NCI-H2029 (cell line): ENCODE measurements at regions not wholly inside any gene's neighbourhood (a gene's known extent, or its start where the extent isn't known, plus 50 kb on each side); places are given as distances from the start of the nearest gene placed in this dataset.

Experiments used
- DNase-seq: peaks from one replicate; lab custom pipeline; 2025; lab: John Stamatoyannopoulos, UW

DNA sequence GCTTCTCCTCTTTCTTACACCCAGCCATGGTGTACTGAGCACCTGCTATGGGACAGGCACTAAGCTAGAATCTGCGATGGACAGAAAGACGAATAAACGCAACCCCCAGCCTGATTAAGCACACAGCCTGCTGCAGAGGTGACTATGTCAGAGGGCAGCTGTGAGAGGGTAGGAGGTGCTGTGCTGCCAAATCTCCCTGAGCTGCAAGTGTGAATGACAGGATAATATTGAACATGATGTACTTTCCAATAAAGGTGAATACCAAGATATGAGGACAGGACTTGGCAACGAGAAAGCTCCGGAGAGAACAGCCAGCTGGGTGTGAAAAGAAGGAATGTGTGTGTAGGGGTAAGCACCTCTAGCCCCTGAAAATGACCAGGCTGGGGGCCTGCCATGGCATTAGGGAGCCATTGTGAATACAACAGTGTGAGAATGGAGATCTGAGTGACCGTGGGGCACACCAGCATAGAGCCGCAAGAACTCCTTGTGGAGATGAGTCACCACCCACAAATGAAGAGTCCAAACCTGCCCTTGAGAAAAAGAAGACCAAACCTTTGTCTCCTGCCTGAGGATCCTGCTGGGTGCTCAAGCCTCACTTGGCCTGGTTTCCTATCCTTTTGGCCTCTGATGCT is 83.0 kb upstream of the ATF3 start:
- no peak for DNase-seq

DNA sequence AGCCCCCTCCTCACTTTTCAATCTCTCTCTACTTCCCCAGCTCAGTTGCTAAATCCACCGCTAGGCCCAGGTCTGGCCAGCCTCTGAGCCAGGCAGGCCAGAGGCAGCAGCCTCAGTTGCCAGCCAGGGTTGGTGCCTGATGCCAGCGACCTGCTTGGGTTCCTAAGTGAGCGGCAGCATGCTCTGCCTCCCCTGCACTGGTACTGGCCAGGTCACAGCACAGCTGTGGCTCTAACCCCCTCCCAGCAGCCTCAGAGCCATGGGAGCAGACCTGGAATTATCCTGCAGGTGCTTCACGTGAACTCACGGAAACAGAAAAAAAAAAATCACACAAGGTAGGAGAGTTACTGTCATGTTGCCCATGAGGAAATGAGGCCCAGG is 82.5 kb upstream of the ATF3 start:
- DNase-seq: no peak

DNA sequence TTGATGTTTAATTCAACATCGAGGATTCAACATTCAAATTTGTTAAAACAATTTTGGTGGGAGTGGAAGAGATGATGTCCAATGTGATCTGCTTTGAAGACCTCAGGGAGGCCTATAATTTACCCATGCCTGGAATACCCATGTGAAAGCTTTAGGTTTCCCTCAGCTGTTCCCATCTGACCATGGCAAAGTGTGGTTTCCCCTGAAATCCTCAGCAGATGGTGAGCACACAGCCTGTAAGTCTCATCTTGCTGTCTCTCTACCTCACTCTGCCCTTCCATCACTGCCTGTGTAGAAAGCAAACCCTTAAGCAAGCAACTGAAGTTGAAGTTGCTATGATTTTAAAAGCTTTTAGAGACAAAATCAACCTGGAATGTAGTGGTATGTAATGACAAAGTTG is 80.1 kb upstream of the ATF3 start:
- no peak for DNase-seq

DNA sequence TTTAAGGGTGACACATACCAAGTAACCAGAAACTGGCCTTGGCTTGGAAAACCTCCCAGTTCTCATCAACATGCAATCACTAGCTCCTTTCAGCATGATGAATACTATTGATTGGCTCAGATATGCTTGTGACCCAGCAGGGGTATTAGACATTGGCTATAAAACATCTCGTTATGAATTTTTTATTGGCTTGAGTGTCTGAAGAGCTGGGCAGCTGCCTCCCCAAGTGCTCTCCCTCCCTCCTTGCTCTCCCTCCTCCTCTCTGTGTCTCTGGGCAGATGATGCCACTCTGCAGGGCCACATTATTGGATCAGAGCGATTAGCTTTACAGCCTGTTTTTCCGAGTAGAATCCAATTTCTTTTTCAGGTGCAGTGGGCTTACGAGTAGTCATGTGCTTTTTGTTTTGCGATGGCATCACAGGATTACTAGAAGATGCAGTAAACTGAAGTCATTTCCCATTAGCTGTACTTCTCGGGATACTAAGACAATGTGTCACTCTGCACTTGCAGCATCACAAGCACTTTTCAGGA is 79.3 kb upstream of the ATF3 start:
- DNase-seq: no peak

DNA sequence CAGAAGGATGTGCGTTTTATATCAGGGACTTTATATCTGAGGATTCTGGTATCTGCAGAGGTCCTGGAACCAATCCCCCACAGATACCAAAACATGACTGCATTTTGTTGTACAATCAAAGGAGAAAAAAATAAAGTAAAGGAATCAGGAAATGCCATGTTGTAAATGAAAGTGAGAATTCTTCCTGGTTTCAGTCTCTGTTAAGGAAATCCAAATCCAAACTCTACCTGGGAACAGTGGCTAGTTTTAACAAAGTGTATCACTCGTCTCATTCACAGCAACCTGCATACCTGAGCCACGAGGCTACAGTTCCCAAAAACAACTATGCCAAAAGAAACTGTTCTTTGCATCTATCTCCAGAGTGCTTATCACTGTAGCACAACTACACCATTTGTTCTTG is 77.3 kb upstream of the ATF3 start:
- no peak for DNase-seq

DNA sequence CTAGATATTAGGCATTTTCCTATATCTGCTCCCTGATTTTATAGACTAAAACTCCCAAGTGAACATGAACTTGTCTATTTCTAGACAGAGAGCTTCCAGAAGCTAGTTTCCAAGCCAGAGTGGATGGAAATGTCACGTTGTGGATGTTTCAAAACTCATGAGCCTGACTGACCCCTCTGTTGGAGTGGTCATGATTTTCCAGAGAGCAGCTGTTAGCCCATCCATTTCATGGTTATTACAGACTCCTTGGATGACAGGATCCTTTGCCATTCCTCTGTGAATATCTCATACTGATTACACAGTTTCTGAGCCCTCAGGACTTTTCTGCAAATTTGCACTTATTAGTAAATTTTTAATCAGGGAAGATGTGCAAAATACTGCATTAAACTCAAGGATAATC is 76.8 kb upstream of the ATF3 start:
- DNase-seq: no peak

DNA sequence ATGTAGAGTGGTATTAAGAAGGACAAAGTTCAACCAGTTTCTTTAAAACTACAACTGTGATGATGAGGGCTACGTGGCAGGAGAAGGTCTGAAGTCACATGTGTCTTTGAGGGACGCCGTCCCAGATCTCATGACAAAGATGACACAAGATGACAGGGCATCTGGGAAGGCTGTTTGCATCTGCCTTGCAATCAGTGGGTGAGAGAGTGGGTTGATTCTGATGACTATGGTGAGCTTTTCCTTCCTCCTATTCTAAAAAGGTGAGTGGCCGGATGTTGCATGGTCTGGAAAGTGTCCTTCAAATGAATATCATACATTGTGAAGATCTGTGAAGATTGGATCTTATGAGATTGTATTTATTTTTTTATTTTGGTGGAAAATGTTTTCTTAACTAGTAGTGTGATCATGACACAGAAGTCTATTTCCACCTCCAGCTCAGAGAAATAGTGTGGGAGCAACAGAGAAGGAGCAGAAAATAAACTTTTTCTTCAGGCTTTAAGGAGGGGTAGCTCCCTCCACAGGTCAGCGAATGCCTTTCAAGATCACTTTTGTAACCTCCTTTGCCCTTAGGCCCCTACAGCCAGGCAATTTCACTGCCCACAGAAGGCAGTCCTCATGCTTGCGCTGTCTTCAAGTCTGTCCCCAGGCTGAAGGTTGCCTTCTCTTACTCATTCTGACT is 76.0 kb upstream of the ATF3 start:
- no peak for DNase-seq

DNA sequence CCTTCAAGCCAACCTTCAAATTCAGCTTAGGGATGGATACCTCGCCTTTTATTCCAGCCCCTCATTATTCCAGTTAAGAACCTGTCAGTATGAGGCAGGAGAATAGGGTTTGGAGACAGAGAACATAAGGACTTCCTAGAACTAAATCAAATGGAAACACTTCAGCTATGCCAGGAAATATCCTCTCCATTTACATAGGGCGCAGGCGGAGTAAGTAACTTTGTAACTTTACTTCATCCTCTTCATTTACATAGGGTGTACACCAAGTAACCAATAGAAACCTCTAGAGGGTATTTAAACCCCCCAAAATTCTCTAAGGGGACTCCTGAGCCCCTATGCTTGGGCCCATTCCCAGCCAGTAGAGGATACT is 75.4 kb upstream of the ATF3 start:
- no peak for DNase-seq

DNA sequence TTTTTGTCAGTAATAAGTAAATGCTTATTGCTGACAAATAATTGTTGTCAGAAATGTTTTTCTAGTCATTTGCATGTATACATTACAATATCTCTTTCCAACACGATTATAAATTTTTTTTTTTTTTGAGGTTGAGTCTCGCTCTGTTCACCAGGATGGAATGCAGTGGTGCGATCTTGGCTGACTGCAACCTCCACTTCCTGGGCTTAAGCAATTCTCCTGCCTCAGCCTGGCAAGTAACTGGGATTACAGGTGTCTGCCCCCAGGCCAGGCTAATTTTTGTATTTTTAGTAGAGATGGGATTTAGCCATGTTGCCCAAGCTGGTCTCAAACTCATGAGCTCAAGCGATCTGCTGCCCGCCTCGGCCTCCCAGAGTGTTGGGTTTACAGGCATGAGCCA is 72.0 kb upstream of the ATF3 start:
- no peak for DNase-seq

DNA sequence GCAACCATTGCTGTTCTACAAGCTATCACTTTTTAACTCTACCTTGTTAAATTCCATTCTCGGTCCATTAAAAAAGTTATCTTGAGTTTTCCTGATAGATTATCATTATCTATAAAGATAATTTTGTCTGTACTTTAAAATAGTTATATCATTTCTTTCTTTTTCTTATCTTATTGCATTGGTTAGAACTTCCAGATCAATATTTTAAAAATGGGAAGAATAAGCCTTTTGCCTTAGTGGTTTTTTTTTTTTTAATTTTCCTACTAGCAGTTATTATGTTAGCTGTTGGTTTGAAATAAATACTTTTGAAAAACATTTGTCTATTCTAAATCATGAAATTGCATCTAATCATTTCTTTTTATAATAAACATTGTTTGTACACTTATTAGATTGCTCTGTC is 71.0 kb upstream of the ATF3 start:
- DNase-seq: no peak

DNA sequence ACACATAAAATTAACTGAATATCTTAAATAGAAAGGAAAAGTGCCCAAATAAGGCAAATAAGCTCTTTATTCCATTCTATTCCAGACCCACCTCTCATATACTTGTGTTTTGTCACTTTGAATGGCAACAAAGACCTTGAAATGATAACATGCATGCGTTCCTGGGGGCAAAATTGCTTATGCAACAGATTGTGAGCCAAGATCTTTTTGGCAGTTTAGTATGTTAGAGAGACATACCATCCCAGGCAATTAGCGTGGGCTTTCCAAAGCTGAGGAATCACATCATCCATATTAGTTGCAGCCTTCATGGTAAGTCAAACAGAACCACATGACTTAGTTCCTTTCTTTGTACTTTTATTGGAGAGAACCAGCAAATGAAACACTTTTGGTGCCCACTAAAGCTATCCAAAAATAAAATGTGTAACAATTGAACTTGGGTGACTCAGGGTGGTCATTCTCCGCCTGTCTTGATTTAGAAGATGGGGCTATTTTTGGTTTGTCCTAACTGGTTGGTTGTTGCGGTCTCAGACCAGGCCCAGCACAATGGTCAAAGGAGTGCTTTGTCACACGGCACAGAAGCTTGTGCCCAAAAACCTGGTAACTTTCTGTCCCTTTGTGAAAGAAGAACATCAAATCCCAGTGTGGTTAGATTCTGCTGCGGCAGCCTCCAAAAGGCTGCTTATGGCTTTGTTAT is 68.7 kb upstream of the ATF3 start:
- DNase-seq: no peak

DNA sequence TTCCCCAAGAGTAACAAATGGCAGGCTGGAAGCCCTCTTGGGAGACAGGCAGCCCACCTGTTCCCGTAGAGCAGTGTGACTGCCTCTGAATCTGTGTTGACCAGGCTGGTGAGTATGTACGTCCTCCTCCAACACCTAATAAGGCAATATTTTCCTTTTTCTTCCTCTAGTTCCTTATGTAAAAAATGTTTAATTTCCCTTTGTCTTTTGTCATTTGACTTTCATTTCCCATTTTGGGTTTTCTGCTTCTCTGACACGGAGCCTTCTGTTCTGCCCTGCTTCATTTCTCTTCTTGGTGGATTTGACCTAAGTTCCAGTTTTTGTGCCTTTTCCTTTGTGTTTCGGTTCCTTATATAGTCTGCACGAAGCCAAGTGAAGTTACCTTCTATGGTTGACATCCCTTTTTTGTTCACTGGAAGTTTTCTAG is 65.8 kb upstream of the ATF3 start:
- no peak for DNase-seq

DNA sequence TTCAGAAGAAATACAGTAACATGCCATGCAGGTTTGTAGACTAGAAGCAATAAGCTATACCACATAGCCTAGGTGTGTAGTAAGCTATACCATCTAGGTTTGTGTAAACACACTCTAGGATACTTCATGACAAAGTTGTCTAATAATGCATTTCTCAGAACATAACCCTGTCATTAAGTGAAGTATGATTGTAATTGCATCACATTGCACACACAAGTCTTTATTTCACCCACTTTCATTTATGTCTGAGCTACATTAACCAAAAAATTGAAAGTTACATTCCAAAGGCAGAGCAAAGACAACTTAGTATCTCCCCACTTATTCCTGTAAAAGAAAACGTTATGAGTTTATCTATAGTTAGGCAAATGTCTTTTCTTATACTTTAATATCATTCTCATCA is 64.5 kb upstream of the ATF3 start:
- no peak for DNase-seq

DNA sequence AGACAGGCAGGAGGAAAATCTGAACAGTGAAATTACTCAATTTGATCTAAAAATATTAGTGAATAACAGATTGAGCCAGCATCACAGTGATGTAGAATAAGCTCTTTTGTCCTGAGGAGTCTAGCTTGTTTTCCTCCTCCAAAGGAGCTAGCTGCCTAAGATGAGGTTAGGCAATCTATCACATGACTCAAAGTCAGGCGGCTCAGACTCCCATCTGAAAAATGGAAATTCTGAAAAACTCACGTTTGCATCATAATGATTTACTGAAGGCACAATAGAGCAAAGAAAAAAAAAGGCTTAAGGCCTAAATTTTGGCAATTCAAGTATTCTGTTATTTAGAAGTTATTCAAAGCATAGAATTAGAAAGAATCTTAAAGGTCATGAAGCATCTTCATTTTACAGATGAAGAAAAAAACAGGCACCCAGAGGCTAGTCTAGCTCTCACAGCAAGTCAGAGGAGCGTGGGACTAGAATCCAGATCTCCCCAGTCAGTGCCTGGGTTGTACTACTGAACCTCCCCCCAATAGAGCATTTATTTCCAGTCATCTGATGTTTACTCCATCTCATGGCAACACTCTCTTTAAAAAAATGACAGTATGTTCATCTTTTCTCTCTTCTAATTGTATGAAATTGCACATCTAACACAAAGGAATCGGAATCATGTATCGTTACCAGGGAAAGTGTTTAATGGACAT is 62.5 kb upstream of the ATF3 start:
- DNase-seq: no peak

DNA sequence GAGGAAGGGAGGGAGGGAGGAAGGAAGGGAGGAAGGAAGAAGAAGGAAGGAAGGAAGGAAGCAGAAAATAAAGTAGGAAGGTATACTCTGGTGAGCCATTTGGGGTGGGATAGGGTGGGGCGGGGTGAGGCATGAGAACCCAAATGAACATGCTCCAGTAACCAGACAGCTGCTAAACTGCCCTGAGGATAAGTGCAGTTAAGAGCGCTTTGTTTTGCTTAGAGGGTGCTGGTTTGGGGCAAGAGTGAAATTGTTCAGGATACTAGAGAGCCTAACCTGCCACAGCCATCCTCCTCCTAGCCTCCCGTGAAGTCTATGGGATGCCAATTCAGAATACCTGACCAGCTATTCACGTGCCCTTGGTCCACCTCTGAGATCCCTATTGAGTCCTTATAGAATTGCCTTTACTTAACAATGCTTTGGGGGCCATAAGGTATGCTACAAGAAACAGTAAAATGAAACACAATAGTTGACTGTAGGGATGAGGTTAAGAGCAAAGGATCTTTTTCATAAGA is 59.0 kb upstream of the ATF3 start:
- no peak for DNase-seq

DNA sequence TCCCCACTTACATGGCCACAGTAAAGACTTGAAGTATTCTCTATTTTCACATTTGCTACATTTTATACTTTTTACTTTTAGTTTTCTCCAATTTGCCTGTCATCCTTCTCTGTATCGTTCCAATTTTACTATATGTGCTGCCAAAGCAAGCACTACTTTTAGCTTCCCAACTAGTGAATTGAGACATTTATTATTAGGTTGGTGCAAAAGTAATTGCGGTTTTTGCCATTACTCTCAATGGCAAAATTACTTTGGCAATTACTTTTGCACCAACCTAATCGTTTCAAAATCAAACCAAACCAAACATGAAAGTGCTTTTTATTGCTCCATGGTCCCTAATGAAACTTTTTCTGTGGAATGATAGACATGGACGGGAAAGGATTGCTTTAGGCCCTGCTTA is 56.6 kb upstream of the ATF3 start:
- DNase-seq: no peak

DNA sequence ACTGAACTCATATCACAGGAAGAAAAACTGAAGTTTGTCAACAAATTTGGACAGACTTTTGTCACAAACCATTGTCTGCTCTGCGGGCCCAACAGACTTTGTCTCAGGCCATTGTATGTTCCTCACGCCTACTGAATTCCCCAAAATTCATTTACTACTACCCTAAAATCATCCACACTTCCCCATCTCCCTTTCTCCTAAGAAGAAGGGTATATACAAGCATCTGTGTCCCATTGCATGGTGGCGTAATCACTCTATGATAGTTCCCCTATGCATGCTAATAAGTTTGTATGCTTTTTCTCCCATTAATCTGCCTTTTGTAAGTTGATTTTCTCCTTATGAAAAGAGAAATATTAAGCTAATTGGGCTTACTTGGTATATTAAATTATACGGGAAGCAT is 54.9 kb upstream of the ATF3 start:
- no peak for DNase-seq

DNA sequence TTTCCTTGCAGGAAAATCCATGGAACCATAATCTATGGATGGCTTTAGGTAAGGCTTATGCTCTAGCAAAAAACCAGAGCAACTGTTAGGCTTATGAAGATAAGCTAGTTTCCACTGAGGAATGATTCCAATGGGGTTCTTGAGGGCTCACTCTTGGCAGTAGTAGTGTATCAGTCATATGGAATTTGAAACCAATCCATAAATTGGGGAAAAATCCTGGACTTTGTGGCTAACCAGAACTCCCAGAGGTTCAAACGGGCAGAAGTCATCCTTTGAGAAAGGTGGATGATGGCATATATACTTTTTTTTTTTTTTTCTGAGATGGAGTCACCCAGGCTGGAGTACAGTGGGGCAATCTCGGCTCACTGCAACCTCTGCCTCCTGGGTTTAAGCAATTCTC is 54.2 kb upstream of the ATF3 start:
- no peak for DNase-seq

DNA sequence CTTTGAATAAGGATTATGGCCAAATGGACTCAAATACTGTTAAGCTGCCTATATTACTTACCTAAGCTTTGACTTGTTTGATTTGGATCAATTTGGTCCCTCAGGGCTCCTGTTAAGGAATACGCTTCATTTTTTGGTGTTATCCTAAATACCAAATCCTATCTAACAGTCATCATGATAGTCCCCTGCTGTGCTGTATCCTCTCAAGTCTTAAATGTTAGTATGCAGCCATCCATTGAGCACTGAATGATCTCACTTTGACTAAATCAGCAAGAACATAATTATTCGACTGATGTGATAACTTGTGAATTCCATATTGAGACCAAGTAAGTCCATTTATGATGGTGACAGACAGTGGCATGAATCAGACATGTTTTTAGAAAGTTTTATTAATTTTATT is 53.1 kb upstream of the ATF3 start:
- DNase-seq: no peak

DNA sequence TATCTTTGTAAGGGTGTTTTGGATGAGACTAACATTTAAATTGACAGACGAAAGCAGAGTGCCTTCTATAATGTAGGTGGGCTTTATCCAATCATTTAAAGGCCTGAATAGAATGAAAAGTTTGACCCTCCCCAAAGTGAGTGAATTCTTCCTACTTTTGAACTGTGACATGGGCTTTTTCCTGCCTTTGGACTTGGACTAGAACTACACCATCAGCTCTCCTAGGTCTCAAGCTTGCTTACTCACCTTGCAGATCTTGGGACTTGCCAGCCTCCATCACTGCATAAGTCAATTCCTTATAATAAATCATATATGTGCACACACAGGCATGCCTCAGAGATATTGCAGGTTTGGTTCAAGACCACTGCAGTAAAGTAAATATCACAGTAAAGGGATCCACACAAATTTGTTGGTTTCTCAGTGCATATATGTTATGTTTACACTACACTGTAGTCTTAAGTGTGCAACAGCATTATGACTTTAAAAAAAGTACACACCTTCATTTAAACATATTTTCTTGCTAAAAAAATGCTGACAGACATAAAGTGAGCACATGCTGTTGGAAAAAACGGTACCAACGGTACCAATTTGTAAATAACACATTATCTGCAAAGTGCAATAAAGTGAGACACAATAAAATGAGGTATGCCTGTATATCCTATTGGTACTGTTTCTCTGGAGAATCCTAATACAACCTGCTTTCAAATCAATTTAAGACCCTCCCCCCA is 51.6 kb upstream of the ATF3 start:
- no peak for DNase-seq

DNA sequence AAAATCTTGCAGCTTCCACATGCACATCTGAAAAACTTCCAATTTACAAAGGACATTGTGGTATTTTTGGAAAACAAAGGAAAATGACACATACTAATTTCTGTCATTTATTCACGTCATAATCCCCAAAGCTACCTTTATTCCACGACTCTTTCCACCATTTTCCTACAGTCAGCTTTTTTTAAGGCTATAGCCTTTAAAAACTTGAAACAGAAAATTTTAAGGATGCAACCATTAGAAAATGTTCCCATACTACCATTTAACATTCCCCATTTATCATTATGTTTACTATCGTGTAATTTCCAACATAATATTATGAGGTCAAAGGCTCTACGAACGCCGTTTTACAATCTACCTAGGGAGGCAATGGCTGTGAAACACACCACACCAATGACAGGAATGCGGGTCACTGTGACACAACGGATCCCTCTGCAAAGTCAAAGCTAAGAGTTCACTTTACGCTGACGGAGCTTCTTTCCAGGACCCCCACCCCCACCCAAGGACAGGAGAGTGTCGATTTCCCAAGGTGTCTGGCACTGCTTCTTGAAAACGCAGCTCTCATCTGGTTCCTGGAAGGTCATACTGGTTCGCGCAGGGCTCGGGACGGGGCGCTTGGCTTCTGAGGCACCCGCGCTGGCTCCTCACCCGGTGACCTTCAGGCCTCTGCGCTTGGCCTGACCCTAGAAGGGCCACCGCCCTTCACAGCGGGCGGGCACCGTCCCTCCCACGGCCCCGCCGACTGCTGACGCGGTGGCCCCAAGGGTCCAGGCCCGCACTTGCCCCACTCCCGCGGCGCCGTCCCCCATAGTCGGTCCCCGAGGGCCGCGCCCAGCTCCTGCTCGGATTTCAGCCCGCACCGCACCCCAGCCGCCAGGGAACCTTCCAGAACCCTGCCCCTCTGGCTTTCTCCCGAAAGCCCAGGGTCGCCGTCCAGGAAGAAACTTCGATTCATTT is 50.5 kb upstream of the ATF3 start:
- no peak for DNase-seq
